ENCODE measurements at regions not wholly inside any gene's neighbourhood (a gene's known extent, or its start where the extent isn't known, plus 50 kb on each side); places are given as distances from the start of the nearest gene placed in this dataset.

DNA sequence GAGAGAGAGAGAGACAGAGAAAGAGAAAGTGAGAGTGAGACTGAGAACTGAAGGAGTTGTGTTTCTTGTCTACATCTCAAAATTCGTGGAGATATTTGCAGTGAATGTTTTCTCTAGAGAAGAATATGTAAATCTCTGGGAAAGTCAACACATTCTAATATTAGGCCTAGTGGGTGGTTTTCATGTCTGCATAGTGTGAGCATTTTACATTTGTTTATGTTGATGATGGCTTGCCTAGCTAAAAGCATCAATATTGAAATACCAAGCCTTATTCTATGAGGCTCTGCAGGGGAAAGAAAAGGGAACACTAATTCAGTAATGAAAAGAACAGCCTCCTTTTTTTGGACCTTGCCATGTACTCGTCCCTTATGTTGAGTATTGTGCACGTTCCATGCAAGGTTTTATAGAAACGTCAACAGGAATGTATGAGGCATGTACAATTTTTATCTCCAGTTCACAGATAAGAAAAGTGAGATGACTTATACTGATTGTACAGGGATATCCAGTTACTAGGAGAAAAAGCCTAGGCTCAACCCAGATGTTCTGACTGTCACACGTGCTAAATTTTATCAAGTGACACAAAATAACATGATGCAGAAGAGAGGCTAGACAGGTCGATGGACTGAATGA lies 1288.9 kb upstream of the SLC10A2 start:
- TF ChIP-seq, protein P1, sequence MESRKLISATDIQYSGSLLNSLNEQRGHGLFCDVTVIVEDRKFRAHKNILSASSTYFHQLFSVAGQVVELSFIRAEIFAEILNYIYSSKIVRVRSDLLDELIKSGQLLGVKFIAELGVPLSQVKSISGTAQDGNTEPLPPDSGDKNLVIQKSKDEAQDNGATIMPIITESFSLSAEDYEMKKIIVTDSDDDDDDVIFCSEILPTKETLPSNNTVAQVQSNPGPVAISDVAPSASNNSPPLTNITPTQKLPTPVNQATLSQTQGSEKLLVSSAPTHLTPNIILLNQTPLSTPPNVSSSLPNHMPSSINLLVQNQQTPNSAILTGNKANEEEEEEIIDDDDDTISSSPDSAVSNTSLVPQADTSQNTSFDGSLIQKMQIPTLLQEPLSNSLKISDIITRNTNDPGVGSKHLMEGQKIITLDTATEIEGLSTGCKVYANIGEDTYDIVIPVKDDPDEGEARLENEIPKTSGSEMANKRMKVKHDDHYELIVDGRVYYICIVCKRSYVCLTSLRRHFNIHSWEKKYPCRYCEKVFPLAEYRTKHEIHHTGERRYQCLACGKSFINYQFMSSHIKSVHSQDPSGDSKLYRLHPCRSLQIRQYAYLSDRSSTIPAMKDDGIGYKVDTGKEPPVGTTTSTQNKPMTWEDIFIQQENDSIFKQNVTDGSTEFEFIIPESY (IDR thresholded peaks at IDR 0.05; ENCODE audit: extremely low read depth, insufficient replicate concordance, low read length), result no peak
- TF ChIP-seq POLR2A (IDR thresholded peaks at IDR 0.05; ENCODE audit: borderline replicate concordance, extremely low read depth, insufficient read depth, insufficient read length), result no peak
- TF ChIP-seq, protein P2, sequence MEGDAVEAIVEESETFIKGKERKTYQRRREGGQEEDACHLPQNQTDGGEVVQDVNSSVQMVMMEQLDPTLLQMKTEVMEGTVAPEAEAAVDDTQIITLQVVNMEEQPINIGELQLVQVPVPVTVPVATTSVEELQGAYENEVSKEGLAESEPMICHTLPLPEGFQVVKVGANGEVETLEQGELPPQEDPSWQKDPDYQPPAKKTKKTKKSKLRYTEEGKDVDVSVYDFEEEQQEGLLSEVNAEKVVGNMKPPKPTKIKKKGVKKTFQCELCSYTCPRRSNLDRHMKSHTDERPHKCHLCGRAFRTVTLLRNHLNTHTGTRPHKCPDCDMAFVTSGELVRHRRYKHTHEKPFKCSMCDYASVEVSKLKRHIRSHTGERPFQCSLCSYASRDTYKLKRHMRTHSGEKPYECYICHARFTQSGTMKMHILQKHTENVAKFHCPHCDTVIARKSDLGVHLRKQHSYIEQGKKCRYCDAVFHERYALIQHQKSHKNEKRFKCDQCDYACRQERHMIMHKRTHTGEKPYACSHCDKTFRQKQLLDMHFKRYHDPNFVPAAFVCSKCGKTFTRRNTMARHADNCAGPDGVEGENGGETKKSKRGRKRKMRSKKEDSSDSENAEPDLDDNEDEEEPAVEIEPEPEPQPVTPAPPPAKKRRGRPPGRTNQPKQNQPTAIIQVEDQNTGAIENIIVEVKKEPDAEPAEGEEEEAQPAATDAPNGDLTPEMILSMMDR (IDR thresholded peaks at IDR 0.05 in 2 of 3, conservative IDR thresholded peaks at IDR 0.05 in 1 of 3; ENCODE audit: borderline replicate concordance in 1 of 3, insufficient read depth in 1 of 3, low read depth in 2 of 3, low read length in 2 of 3), result no peak

Data from HCT116 (cell line).